Ishikawa (cell line): ENCODE measurements at regions not wholly inside any gene's neighbourhood (a gene's known extent, or its start where the extent isn't known, plus 50 kb on each side); places are given as distances from the start of the nearest gene placed in this dataset.

Experiments used
- CEBPB ChIP-seq: IDR thresholded peaks from 2 replicates; pipeline ENCODE4 v1.6.1; 2012
- CREB1 ChIP-seq: IDR thresholded peaks from 2 replicates; pipeline ENCODE4 v1.6.1; 2012; ENCODE audit warnings: low read depth
- EGR1 ChIP-seq: IDR thresholded peaks from 2 replicates; pipeline ENCODE4 v1.6.1; 2012
- EP300 ChIP-seq: IDR thresholded peaks from 2 replicates; pipeline ENCODE4 v1.6.1; 2012; ENCODE audit warnings: borderline replicate concordance
- FOXM1 ChIP-seq: IDR thresholded peaks from 2 replicates; pipeline ENCODE4 v1.6.1; 2012; ENCODE audit warnings: low read depth, borderline replicate concordance
- MAX ChIP-seq: IDR thresholded peaks from 2 replicates; pipeline ENCODE4 v1.6.1; 2012
- NFIC ChIP-seq: IDR thresholded peaks from 2 replicates; pipeline ENCODE4 v1.6.1; 2012
- RAD21 ChIP-seq: IDR thresholded peaks from 2 replicates; pipeline ENCODE4 v1.6.1; 2012; ENCODE audit warnings: low read depth
- REST ChIP-seq: IDR thresholded peaks from 2 replicates; pipeline ENCODE4 v1.6.1; 2012; ENCODE audit warnings: low read depth, mild to moderate bottlenecking
- TAF1 ChIP-seq: IDR thresholded peaks from 2 replicates; pipeline ENCODE4 v1.6.1; 2012; ENCODE audit warnings: low read depth, mild to moderate bottlenecking
- TCF12 ChIP-seq: IDR thresholded peaks from 2 replicates; pipeline ENCODE4 v1.6.1; 2012; ENCODE audit warnings: low read depth
- TEAD4 ChIP-seq: IDR thresholded peaks from 2 replicates; pipeline ENCODE4 v1.6.1; 2012
- USF1 ChIP-seq: IDR thresholded peaks from 2 replicates; pipeline ENCODE4 v1.6.1; 2012
- YY1 ChIP-seq: IDR thresholded peaks from 2 replicates; pipeline ENCODE4 v1.6.1; 2012; ENCODE audit warnings: low read depth
- ZBTB7A ChIP-seq: IDR thresholded peaks from 2 replicates; pipeline ENCODE4 v1.6.1; 2012; ENCODE audit warnings: low read depth

- TF ChIP-seq YY1: no peak
- no peak for TF ChIP-seq EP300
- no peak for TF ChIP-seq CEBPB
- no peak for TF ChIP-seq EGR1
- TF ChIP-seq FOXM1: no peak
- TF ChIP-seq TEAD4: no peak
- TF ChIP-seq MAX: no peak
- no peak for TF ChIP-seq USF1
- TF ChIP-seq CREB1: no peak
These were observed 477.3 kb downstream of the TSHZ3 start for GRCh38 chr19:30871979-30872378.

GRCh38 chr19:30870876-30871275 lies 478.4 kb downstream of the TSHZ3 start:
- TF ChIP-seq RAD21 (no peak), CREB1 (no peak), REST (no peak), NFIC (no peak), EGR1 (no peak), YY1 (no peak), CEBPB (no peak), FOXM1 (no peak), TAF1 (no peak), ZBTB7A (no peak), EP300 (no peak), TCF12 (no peak), TEAD4 (no peak), MAX (no peak), USF1 (no peak)

- TF ChIP-seq FOXM1 (no peak), YY1 (no peak), EGR1 (no peak), TCF12 (no peak), NFIC (no peak), RAD21 (no peak), CREB1 (no peak), CEBPB (no peak), TEAD4 (no peak), TAF1 (no peak), REST (no peak), MAX (no peak), EP300 (no peak), ZBTB7A (no peak)
These were observed 483.7 kb downstream of the TSHZ3 start for GRCh38 chr19:30865511-30865910.

GRCh38 chr19:30864391-30865215 lies 484.6 kb downstream of the TSHZ3 start:
- TF ChIP-seq FOXM1 (no peak), MAX (no peak), EP300 (no peak), EGR1 (no peak), TEAD4 (no peak), YY1 (no peak), ZBTB7A (no peak), NFIC (no peak)

GRCh38 chr19:30862876-30863275 lies 486.4 kb downstream of the TSHZ3 start:
- TF ChIP-seq TEAD4: no peak
- no peak for TF ChIP-seq CREB1
- TF ChIP-seq MAX: no peak
- no peak for TF ChIP-seq TAF1

- TF ChIP-seq EP300 (no peak), NFIC (no peak), CEBPB (no peak), TCF12 (no peak), CREB1 (no peak), TAF1 (no peak), FOXM1 (no peak), RAD21 (no peak), TEAD4 (no peak), USF1 (no peak), MAX (no peak), YY1 (no peak), ZBTB7A (no peak), EGR1 (no peak)
These were observed 487.3 kb downstream of the TSHZ3 start for GRCh38 chr19:30861919-30862318.
